GM21529 (cell line): ENCODE measurements at regions not wholly inside any gene's neighbourhood (a gene's known extent, or its start where the extent isn't known, plus 50 kb on each side); places are given as distances from the start of the nearest gene placed in this dataset.
"Not testable (repeated sequence)": the region's sequence is repeated elsewhere in the genome, so short reads cannot be mapped to it uniquely, and the experiment has no call there.

ENCODE experiments used
- ATAC-seq: cut with Tn5 transposase; IDR thresholded peaks from one replicate; pipeline ENCODE4 v1.9.1; 2021; ENCODE audit not compliant: unreplicated experiment

- ATAC-seq = no peak
Measured at GRCh38 chr15:69597061-69597592, 144.5 kb downstream of the RPLP1 start.

DNA sequence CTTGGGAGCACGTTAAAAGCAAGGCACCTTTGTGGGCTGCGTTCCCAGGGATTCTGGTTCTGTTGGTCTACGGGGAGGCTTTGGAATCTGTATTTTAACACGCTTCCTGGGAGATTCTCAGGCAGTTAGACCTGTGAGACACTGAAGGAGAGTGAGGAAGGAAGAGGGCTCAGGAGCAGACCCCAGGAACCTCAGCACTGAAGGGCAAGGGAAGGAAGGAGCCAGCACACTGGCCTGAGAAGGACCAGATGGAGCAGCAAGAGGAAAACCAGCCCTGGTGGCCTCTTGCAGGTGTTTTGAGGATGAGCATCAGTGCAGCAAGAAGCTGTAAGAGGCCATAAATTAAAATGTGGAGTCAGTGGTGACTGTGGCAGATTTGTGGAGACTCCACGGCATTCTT, 146.7 kb downstream of the RPLP1 start:
- ATAC-seq = no peak

- ATAC-seq = no peak
Measured at GRCh38 chr15:69600556-69601085, 148.0 kb downstream of the RPLP1 start.

DNA sequence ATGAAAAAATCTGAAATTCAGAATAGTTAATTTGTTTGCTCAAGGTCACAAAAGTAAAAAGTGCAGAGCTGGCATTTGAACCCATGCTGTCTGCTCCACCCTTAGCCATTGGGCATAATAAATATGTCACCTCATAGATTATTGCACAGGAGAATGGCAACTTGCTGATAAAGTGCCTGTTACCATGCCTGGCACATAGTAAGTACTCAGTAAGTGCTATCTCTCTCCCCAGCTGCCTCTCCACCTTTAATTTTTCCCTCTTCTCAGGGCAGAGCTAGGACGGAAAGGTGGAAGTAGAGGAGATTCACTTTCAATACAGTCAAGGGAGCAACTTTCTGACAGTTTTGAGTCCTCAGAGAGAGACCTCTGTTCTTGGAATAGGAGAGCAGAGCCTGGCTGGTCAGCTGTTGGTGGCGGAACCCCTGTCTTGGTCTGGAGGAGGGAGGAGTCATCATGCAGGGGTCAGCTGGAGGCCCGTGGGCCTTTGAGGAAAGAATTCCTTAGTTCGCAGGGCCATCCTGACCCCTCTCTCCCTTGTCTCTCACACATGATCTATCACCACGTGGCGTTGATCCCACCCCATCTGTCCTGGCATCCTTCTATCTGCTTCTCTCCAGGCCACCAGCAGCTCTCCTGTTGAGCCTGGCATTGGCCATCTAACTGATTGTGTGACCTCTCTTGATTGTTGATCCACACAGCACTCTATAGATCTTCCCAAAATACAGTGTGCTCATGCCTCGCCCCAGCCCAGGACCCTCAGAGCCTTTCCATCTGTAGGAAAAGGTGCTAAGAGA, 149.3 kb downstream of the RPLP1 start:
- ATAC-seq = no peak

- ATAC-seq = no peak
Measured at GRCh38 chr15:69602921-69603320, 150.3 kb downstream of the RPLP1 start.

DNA sequence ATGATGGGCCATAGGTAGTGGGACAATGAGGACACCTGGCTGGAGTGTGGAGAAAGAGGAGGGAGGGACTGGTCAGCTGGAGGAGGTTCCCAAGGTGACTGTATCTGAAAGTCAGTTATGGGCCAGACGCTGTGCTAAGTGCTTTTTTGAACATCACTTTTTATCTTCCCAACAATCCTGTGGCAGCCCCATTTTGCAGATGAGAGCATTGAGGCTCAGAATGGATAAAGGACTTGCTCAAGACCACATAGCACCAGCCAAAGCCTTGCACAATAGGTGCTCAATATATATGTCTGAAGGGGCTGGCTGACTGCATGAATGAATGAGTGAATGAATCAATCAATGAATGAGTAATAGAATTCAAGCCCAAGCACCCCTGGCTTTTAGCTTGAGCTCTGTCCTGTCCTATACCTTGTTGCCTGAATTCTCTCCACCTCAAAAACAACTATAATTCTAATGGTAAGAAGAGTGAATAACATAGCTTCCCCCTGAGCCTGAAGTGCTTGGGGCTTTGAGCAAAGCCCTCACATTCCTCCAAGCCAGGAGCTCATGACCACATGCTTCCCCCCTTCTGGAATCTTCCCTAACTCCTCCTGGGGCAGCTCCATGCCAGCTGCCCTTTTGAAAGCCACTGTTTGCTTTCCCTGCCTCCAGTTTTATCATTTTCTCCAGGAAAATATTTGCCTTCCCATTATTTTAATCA, 150.9 kb downstream of the RPLP1 start:
- no peak for ATAC-seq

DNA sequence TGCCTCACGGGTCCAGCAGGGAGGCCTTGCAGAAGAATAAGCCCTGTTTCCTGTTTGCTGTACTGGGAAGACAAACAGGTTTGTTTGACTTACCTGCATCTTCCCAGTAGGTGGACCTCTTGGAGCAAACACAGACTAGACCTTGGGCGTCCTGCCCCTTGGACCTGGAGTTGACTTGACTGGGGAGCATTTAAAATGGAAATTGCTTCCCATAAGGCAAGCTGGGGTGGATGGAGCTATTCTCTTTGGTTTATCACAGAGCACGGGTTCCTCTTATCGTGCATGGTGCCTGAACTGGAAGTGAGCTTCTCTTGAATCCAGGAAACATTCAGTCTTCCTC, 151.4 kb downstream of the RPLP1 start:
- no peak for ATAC-seq

DNA sequence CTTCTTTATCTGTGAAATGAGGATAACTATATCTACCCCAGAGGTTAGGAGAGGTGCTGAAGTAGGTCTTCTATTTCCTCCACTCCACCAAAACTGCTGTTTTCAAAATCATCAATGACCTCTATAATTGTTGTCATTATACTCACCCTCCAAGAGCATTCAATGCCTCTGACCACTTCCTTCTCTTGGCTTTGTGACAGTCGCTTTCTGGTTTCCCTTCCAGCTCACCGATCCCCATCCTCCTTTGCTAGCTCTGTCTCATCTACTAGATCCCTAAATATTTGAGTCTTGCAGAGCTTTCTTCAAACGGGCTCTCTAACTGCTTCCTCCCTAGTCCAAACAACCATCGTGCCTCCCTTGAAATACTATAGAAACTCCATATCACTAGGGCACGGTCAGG, 153.5 kb downstream of the RPLP1 start:
- no peak for ATAC-seq

GRCh38 chr15:69606921-69607500, 154.4 kb downstream of the RPLP1 start:
- no peak for ATAC-seq

GRCh38 chr15:69608661-69609060, 156.0 kb downstream of the RPLP1 start:
- ATAC-seq = no peak

DNA sequence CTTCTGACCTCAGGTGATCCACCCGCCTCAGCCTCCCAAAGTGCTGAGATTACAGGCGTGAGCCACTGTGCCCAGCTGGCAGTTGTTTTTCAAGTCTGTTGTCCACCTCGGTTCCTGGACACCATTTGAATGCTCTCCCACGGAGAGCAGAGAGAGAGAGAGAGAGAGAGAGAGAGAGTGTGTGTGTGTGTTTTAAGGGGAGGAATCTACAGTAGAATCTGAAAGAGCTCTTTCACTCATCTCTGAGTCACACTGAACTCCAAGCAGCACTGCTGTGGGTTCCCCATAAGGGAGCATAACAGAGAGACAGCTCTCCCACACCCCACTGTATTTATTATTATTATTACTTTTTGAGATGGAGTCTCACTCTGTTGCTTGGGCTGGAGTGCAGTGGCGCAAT, 156.6 kb downstream of the RPLP1 start:
- ATAC-seq = no peak

- ATAC-seq = no peak
Measured at GRCh38 chr15:69609776-69610175, 157.2 kb downstream of the RPLP1 start.

DNA sequence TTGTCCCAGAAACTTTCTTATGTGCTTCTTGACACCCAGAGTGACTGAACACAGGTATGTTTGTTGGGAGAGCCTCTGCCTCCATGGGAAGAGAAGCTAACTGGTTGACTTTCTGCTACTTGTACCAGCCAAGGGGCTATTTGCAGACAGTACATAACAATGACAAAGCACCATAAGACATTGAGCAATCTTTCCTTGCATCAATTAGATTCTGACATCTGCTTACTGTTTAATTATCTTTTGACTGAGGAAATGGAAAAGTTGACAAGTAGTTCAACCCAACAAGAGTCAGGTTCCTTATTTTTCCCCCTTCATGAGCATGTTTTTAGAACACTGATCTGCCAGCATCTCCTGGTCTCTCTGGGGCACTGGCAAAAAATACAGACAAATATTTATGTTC, 157.7 kb downstream of the RPLP1 start:
- ATAC-seq = no peak

GRCh38 chr15:69610858-69611257, 158.2 kb downstream of the RPLP1 start:
- no peak for ATAC-seq

DNA sequence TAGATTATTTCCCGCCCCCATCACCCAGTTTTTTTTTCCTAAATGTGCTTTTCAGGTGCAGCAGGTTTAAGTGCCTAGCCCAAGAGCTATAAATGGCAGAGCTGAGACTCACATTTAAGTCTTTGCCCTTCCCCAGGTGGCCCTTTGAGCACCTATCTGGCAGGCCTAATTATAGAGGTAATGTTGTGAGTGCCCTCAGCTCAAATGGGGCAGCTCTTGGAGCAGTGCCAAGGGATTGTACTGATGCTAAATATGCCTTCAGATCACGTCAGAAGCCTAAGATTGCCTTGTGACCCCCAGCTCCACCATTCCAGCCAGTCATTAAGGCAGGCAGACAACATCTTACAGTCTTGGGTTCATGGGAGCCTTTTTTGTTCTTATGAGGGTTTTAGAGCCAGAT, 159.5 kb downstream of the RPLP1 start:
- ATAC-seq = no peak

DNA sequence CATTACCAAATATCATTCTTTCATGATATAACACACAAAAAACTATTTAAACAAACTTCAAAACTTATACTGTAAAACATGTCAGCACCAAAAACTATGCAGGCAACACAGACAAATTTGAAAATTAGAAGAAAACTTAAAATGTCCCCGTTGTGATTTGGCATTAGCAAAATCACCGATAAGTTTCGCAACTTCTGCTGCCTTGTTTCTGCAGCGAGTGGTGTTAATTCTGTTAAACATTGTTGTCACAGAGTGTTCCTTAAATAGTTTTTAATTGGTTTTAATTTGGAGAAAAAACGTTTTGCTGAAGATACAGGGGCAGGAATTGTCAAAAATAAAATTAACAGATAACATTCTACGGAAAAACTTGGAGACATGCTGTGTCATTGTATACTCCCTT, 160.6 kb downstream of the RPLP1 start:
- ATAC-seq = no peak

DNA sequence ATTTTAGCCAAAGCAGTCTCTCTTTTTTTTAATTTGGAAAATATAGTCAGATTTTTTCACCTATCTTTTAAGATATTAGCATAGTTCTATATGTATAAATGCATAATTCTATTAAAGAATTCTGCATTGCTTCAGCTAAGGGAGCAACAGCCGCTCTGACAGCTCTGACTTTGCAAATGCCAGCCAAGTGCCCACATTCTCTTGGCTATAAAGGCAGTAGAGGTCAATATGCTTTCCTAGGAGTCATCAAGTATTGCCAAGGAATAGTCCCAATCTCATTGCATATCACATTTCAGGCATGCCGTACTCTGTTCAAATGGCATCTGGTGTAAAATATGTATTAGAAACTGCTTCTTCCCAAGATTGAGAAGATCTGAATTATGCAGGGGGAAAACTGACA, 161.4 kb downstream of the RPLP1 start:
- no peak for ATAC-seq

DNA sequence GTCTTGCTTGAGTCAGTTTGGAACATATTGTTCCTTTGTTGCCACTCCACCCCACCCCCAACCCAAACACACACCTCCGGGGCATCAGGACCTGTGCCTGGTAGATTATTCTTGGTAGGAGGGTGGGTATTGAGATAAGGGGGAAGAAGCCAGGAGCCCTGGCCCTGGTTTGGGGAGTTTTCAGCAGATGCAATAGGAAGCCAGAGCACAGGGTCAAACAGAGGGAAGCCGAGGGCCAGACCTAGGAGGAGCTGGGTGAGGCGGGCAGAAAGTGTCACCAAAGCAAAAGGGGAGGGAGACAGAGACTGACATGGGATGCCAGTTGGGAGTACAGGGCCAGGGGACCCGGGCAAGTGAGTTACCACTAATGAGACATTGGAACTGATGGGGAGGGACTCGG, 163.1 kb downstream of the RPLP1 start:
- no peak for ATAC-seq

DNA sequence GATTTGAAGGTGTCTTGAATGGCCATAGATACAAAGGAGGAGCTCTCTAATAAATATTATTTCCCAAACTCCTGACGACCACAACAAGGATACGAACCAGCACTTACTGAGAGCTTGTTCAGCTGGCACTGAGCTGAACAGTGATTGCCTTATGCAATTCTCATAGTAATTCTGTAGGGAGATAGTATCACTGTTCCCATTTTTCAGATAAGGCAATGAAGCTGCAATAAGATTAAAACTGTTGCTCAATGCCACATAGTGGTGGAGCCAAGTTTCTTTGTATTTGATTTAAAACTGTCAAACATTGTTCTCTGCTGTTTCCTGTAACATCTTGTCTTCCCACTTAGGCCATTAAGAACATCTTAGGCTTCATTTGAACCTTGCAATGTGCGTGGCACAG, 163.9 kb downstream of the RPLP1 start:
- no peak for ATAC-seq

GRCh38 chr15:69617144-69617543, 164.5 kb downstream of the RPLP1 start:
- not testable (repeated sequence) for ATAC-seq

GRCh38 chr15:69623392-69624154, 171.0 kb downstream of the RPLP1 start:
- no peak for ATAC-seq
